HFFc6 (cell line): ENCODE measurements at regions not wholly inside any gene's neighbourhood (a gene's known extent, or its start where the extent isn't known, plus 50 kb on each side); places are given as distances from the start of the nearest gene placed in this dataset.
"Not testable (repeated sequence)": the region's sequence is repeated elsewhere in the genome, so short reads cannot be mapped to it uniquely, and the experiment has no call there.

Experiments
- DNase-seq: peaks from one replicate; pipeline ENCODE4 v3.0.0-alpha.2; 2018
- H3K27ac Mint-ChIP-seq: 2 replicates; pipeline ENCODE4 v1.8.0; 2020; ENCODE audit warnings: mild to moderate bottlenecking, mixed read lengths
- H3K27me3 Mint-ChIP-seq: 2 replicates; pipeline ENCODE4 v1.8.0; 2021; ENCODE audit warnings: mild to moderate bottlenecking, moderate library complexity, mixed read lengths; ENCODE audit not compliant: insufficient read depth
- H3K36me3 Mint-ChIP-seq: 2 replicates; pipeline ENCODE4 v1.8.0; 2021; ENCODE audit warnings: low read depth, mixed read lengths
- H3K4me1 Mint-ChIP-seq: 2 replicates; pipeline ENCODE4 v1.8.0; 2020; ENCODE audit warnings: low read depth, mixed read lengths
- H3K4me3 Mint-ChIP-seq: 2 replicates; pipeline ENCODE4 v1.8.0; 2020; ENCODE audit warnings: mild to moderate bottlenecking, moderate library complexity, mixed read lengths
- H3K9me3 Mint-ChIP-seq: 2 replicates; pipeline ENCODE4 v1.8.0; 2020; ENCODE audit warnings: mild to moderate bottlenecking, mixed read lengths
- CTCF ChIP-seq: fragments of 200-600 bp; sonication (generic); IDR thresholded peaks from 2 replicates; pipeline ENCODE4 v1.5.0; 2021; ENCODE audit warnings: antibody characterized with exemption, mild to moderate bottlenecking

DNA sequence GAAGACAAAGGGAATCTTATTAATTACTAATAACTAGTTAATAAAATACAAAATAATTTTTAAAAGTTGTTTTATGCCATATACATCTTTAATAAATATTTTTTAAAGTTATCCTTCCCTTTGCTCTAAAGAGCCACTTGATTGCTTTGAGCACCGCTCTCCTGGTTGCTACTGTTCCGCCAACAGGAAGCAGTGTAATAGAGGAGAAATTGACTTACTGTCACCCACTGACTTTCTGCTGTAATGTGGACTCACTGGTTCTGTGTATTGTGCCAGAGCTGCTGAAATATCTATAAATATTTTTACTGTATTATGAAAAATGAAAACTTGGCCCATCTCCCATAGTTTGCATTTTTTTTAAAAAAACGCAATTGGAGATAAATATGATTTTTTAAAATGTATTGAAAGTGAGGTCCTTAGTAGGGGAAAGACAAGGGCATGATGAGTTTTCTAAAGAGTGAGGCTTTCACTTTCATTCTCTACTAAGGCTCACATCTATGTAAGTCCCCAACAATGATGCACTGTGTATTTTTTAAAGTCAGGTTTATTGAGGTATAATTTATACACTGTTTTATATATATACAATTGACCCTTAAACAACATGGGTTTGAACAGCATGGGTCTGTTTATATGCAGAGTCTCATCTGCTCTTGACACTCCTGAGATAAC, 100.5 kb downstream of the NPY start:
- Mint-ChIP-seq H3K36me3 (no peaks in the 10 kb centered on the region), H3K4me1 (peaks cover 2% of the 10 kb centered on the region)

DNA sequence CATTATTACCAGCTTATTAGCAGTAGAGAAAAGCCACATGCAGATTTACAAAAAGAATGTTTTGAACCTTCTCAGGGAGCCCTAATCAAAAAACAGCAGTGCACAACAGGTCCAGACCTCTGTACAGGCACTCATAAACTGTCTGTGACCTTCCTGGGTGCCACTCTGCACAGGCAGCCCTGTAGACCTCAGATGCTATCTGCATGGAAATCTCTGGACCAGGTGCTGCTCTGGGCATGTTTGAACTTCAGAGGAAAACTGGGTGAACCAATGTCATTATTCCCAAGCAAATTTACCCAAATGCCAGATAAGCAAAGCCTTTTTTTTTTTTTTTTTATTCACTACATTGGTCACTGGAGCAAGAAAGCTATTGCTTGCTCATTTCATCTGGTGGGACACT, 104.2 kb downstream of the NPY start:
- no peak overlapping the region for H3K4me3 Mint-ChIP-seq
- H3K27me3 Mint-ChIP-seq: peaks cover 2% of the 10 kb centered on the region; the same call in 1 of the 2 replicates

More for the DNA sequence above, 100.5 kb downstream of the NPY start:
- Mint-ChIP-seq H3K27me3 (peaks cover 4% of the 10 kb centered on the region), H3K4me3 (no peak overlapping the region), H3K27ac (no peak overlapping the region), H3K9me3 (no peaks in the 10 kb centered on the region)
- no peak for TF ChIP-seq CTCF
- no peak for DNase-seq

DNA sequence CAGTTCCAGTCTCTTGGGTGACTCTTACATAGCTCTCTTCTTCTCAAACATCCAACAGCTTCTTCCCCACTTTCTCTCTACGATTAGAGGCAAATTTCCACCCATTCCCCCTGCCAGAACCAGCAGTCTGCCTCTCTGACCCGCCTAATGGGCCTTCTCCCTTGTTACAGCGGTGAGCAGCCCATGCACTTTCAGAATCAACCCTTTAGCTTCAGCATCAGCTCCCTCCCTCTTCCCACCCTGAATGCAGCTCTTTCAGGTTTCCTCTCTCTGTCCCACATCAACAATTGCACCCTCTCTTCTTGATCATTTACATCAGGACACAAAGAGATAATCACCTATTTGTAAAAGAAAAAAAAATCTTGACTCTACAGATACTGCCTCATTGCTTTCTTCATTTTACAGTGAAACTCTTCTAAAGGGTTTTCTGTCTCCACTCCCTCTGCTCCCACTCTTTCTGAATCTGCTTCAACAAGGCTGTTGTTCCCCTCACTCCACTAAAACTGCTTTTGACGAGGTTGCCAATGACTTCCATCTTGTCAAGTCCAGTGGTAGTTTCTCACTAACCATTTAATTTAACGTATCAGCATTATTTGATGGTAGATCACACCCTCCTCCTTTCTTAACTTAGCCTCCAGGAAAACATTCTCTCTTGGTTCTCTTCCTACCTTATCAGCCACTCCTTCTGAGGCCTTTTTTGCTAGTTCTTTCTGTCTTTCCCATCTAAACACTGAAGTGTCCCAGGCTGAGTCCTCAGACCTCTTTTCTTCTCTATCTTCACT, 106.6 kb downstream of the NPY start:
- H3K27ac Mint-ChIP-seq: no peak overlapping the region
- no peaks in the 10 kb centered on the region for H3K36me3 Mint-ChIP-seq
- TF ChIP-seq CTCF: no peak
- no peaks in the 10 kb centered on the region for H3K9me3 Mint-ChIP-seq
- H3K4me1 Mint-ChIP-seq: no peaks in the 10 kb centered on the region
- peaks cover 2% of the 10 kb centered on the region; the same call in 1 of the 2 replicates for H3K27me3 Mint-ChIP-seq
- no peak for DNase-seq
- no peak overlapping the region for H3K4me3 Mint-ChIP-seq

More for the DNA sequence above, 104.2 kb downstream of the NPY start:
- Mint-ChIP-seq H3K36me3 (no peaks in the 10 kb centered on the region), H3K4me1 (no peaks in the 10 kb centered on the region), H3K9me3 (no peaks in the 10 kb centered on the region), H3K27ac (no peak overlapping the region)
- TF ChIP-seq CTCF: no peak
- DNase-seq: no peak

- peaks cover 9% of the 10 kb centered on the region; the same call in 1 of the 2 replicates for H3K27me3 Mint-ChIP-seq
- H3K27ac Mint-ChIP-seq: no peak overlapping the region
- no peaks in the 10 kb centered on the region for H3K4me1 Mint-ChIP-seq
- no peaks in the 10 kb centered on the region for H3K36me3 Mint-ChIP-seq
- H3K9me3 Mint-ChIP-seq: no peaks in the 10 kb centered on the region
- no peak overlapping the region for H3K4me3 Mint-ChIP-seq
- DNase-seq: no peak
- no peak for TF ChIP-seq CTCF
These were observed 108.8 kb downstream of the NPY start for GRCh38 chr7:24392774-24393173.

GRCh38 chr7:24395512-24395911, 111.5 kb downstream of the NPY start:
- TF ChIP-seq CTCF: no peak
- Mint-ChIP-seq H3K9me3 (no peaks in the 10 kb centered on the region), H3K4me1 (no peaks in the 10 kb centered on the region), H3K36me3 (no peaks in the 10 kb centered on the region), H3K27ac (no peak overlapping the region), H3K4me3 (no peak overlapping the region), H3K27me3 (peaks cover 16% of the 10 kb centered on the region)
- no peak for DNase-seq

DNA sequence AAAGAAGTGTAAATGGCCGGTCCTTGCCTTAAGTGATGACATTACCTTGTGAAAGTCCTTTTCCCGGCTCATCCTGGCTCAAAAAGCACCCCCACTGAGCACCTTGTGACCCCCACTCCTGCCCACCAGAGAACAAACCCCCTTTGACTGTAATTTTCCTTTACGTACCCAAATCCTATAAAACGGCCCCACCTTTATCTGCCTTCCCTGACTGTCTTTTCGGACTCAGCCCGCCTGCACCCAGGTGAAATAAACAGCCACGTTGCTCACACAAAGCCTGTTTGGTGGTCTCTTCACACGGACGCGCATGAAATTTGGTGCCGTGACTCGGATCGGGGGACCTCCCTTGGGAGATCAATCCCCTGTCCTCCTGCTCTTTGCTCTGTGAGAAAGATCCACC, 112.4 kb downstream of the NPY start:
- H3K4me1 Mint-ChIP-seq, DNase-seq, H3K9me3 Mint-ChIP-seq, H3K4me3 Mint-ChIP-seq, H3K36me3 Mint-ChIP-seq, H3K27ac Mint-ChIP-seq: not testable (repeated sequence)
- H3K27me3 Mint-ChIP-seq: peaks cover 18% of the 10 kb centered on the region
